ENCODE measurements at regions not wholly inside any gene's neighbourhood (a gene's known extent, or its start where the extent isn't known, plus 50 kb on each side); places are given as distances from the start of the nearest gene placed in this dataset.

DNA sequence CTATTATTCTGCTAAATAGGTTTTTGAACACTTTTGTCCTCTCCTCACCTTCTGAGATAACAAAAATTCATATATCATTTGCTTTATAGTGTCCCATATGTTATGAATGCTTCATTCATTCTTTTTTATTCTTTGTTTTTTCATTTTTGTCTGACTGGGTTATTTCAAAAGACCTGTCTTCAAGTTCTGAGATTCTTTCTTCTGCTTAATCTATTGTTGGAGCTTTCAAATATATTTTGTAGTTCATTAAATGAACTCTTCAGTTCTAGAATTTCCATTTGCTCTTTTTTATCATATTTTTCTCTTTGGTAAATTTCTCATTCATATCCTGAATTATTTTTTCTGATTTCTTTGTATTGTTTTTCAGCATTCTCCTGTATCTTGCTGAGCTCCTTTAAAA is 53.1 kb upstream of the SCIN start:
- no peak overlapping the region for H3K9ac ChIP-seq (ENCODE audit: insufficient read depth, low read length)
- no peaks in the 10 kb centered on the region for H4K20me1 ChIP-seq (ENCODE audit: control insufficient read depth, extremely low read depth, insufficient read depth, low read length)
- H3K27ac ChIP-seq (ENCODE audit: insufficient read depth, low read length), result no peak overlapping the region
- H3K36me3 ChIP-seq (ENCODE audit: control insufficient read depth, insufficient read depth, low read length), result no peaks in the 10 kb centered on the region
- H3K4me2 ChIP-seq (ENCODE audit: extremely low read depth, insufficient read depth, low read length), result no peak overlapping the region
- H3K79me2 ChIP-seq (ENCODE audit: control insufficient read depth, insufficient read depth, low read length), result no peaks in the 10 kb centered on the region
- H3K9me3 ChIP-seq (ENCODE audit: control insufficient read depth, insufficient read depth, low read depth, low read length), result no peaks in the 10 kb centered on the region
- no peaks in the 10 kb centered on the region for H3K27me3 ChIP-seq (ENCODE audit: control insufficient read depth, insufficient read depth, low read length)
- no peak for DNase-seq (ENCODE audit: low read depth in 2 of 2)
- no peaks in the 10 kb centered on the region for H3K4me1 ChIP-seq (ENCODE audit: control insufficient read depth, extremely low read depth, insufficient read depth, low read length)
- H3K4me3 ChIP-seq (replicated peaks in 1 of 4; ENCODE audit: control extremely low read depth in 1 of 4, insufficient read depth in 1 of 4, low read depth in 3 of 4, low read length in 4 of 4), result no peak overlapping the region
- H2AFZ ChIP-seq (ENCODE audit: low read length), result no peak overlapping the region
- TF ChIP-seq EZH2 (IDR thresholded peaks at IDR 0.05; ENCODE audit: low read length, missing control alignments) (no peak), CTCF (conservative IDR thresholded peaks at IDR 0.05 in 1 of 2, IDR thresholded peaks at IDR 0.05 in 1 of 2; ENCODE audit: low read depth in 1 of 2, low read length in 2 of 2) (no peak)

- DNase-seq (ENCODE audit: low read depth in 2 of 2), result peak; percentile 6 to 7
These were observed 51.4 kb upstream of the SCIN start for GRCh38 chr7:12518920-12519681.

GRCh38 chr7:12519682-12520009 is 50.9 kb upstream of the SCIN start:
- Histone ChIP-seq H3K4me2 (ENCODE audit: extremely low read depth, insufficient read depth, low read length) (no peak overlapping the region), H3K4me3 (replicated peaks in 1 of 4; ENCODE audit: control extremely low read depth in 1 of 4, insufficient read depth in 1 of 4, low read depth in 3 of 4, low read length in 4 of 4) (no peak overlapping the region), H3K4me1 (ENCODE audit: control insufficient read depth, extremely low read depth, insufficient read depth, low read length) (no peaks in the 10 kb centered on the region), H4K20me1 (ENCODE audit: control insufficient read depth, extremely low read depth, insufficient read depth, low read length) (no peaks in the 10 kb centered on the region), H3K9me3 (ENCODE audit: control insufficient read depth, insufficient read depth, low read depth, low read length) (no peaks in the 10 kb centered on the region), H2AFZ (ENCODE audit: low read length) (no peak overlapping the region), H3K9ac (ENCODE audit: insufficient read depth, low read length) (no peak overlapping the region), H3K79me2 (ENCODE audit: control insufficient read depth, insufficient read depth, low read length) (no peaks in the 10 kb centered on the region), H3K36me3 (ENCODE audit: control insufficient read depth, insufficient read depth, low read length) (no peaks in the 10 kb centered on the region), H3K27me3 (ENCODE audit: control insufficient read depth, insufficient read depth, low read length) (no peaks in the 10 kb centered on the region), H3K27ac (ENCODE audit: insufficient read depth, low read length) (no peak overlapping the region)
- TF ChIP-seq EZH2 (IDR thresholded peaks at IDR 0.05; ENCODE audit: low read length, missing control alignments) (no peak), CTCF (conservative IDR thresholded peaks at IDR 0.05 in 1 of 2, IDR thresholded peaks at IDR 0.05 in 1 of 2; ENCODE audit: low read depth in 1 of 2, low read length in 2 of 2) (no peak)
- no peak for DNase-seq (ENCODE audit: low read depth in 2 of 2)

More at GRCh38 chr7:12518920-12519681, 51.4 kb upstream of the SCIN start:
- Histone ChIP-seq H3K4me1 (ENCODE audit: control insufficient read depth, extremely low read depth, insufficient read depth, low read length) (no peaks in the 10 kb centered on the region), H3K4me2 (ENCODE audit: extremely low read depth, insufficient read depth, low read length) (no peak overlapping the region), H2AFZ (ENCODE audit: low read length) (no peak overlapping the region), H3K79me2 (ENCODE audit: control insufficient read depth, insufficient read depth, low read length) (no peaks in the 10 kb centered on the region), H3K27me3 (ENCODE audit: control insufficient read depth, insufficient read depth, low read length) (no peaks in the 10 kb centered on the region), H3K36me3 (ENCODE audit: control insufficient read depth, insufficient read depth, low read length) (no peaks in the 10 kb centered on the region), H3K9ac (ENCODE audit: insufficient read depth, low read length) (no peak overlapping the region), H3K4me3 (replicated peaks in 1 of 4; ENCODE audit: control extremely low read depth in 1 of 4, insufficient read depth in 1 of 4, low read depth in 3 of 4, low read length in 4 of 4) (no peak overlapping the region), H3K9me3 (ENCODE audit: control insufficient read depth, insufficient read depth, low read depth, low read length) (no peaks in the 10 kb centered on the region), H4K20me1 (ENCODE audit: control insufficient read depth, extremely low read depth, insufficient read depth, low read length) (no peaks in the 10 kb centered on the region), H3K27ac (ENCODE audit: insufficient read depth, low read length) (no peak overlapping the region)
- TF ChIP-seq CTCF (conservative IDR thresholded peaks at IDR 0.05 in 1 of 2, IDR thresholded peaks at IDR 0.05 in 1 of 2; ENCODE audit: low read depth in 1 of 2, low read length in 2 of 2) (peak; percentile 20 to 74), EZH2 (IDR thresholded peaks at IDR 0.05; ENCODE audit: low read length, missing control alignments) (no peak)

Data from fibroblast of lung (primary cell).